GM18858 (cell line): ENCODE measurements at regions not wholly inside any gene's neighbourhood (a gene's known extent, or its start where the extent isn't known, plus 50 kb on each side); places are given as distances from the start of the nearest gene placed in this dataset.

ENCODE experiments used
- ATAC-seq: cut with Tn5 transposase; IDR thresholded peaks from one replicate; pipeline ENCODE4 v1.9.1; 2021; ENCODE audit not compliant: unreplicated experiment

- no peak for ATAC-seq
Observed at GRCh38 chr17:413706-414380, 61.2 kb upstream of the RPH3AL start.

- ATAC-seq: no peak
Observed at GRCh38 chr17:413016-413350, 60.4 kb upstream of the RPH3AL start.

- no peak for ATAC-seq
Observed at GRCh38 chr17:412211-413015, 59.8 kb upstream of the RPH3AL start.

- ATAC-seq: no peak
Observed at GRCh38 chr17:411421-412120, 59.0 kb upstream of the RPH3AL start.

GRCh38 chr17:410543-411401 is 58.2 kb upstream of the RPH3AL start:
- no peak for ATAC-seq

- ATAC-seq: peak; percentile 74
Observed at GRCh38 chr17:409848-410542, 57.4 kb upstream of the RPH3AL start.

GRCh38 chr17:409308-409847 is 56.8 kb upstream of the RPH3AL start:
- ATAC-seq: no peak

- no peak for ATAC-seq
Observed at GRCh38 chr17:404703-405102, 52.1 kb upstream of the RPH3AL start.
